Calu3 (cell line): ENCODE measurements at regions not wholly inside any gene's neighbourhood (a gene's known extent, or its start where the extent isn't known, plus 50 kb on each side); places are given as distances from the start of the nearest gene placed in this dataset.

Source experiments
- BruUV-seq: library from RNA; stranded (reverse); fragments of 400-500 nt; replicated peaks from 2 replicates; lab custom pipeline; 2021; lab: Mats Ljungman, UMichigan
- CTCF ChIA-PET: fragments of 300-600 bp; sonication (Branson Sonifier 250); formaldehyde crosslinking; loops from one replicate; lab custom pipeline; 2022; ENCODE audit warnings: antibody characterized with exemption; lab: Charles Lee
- DNase-seq: peaks from one replicate; pipeline ENCODE4 v3.0.0; 2022
- H3K27ac Mint-ChIP-seq: one replicate; pipeline ENCODE4 v1.8.0; 2022; ENCODE audit warnings: mixed read lengths; ENCODE audit not compliant: unreplicated experiment
- H3K27me3 Mint-ChIP-seq: one replicate; pipeline ENCODE4 v1.8.0; 2022; ENCODE audit warnings: mixed read lengths; ENCODE audit not compliant: unreplicated experiment
- H3K36me3 Mint-ChIP-seq: one replicate; pipeline ENCODE4 v1.8.0; 2022; ENCODE audit warnings: mild to moderate bottlenecking, moderate library complexity, mixed read lengths; ENCODE audit not compliant: insufficient read depth, unreplicated experiment
- H3K4me1 Mint-ChIP-seq: one replicate; pipeline ENCODE4 v1.8.0; 2022; ENCODE audit warnings: mild to moderate bottlenecking, low read depth, mixed read lengths; ENCODE audit not compliant: unreplicated experiment
- H3K4me3 Mint-ChIP-seq: one replicate; pipeline ENCODE4 v1.8.0; 2022; ENCODE audit warnings: mild to moderate bottlenecking, low read depth, moderate library complexity, mixed read lengths; ENCODE audit not compliant: unreplicated experiment
- H3K9me3 Mint-ChIP-seq: one replicate; pipeline ENCODE4 v1.8.0; 2022; ENCODE audit warnings: low read depth, mixed read lengths; ENCODE audit not compliant: unreplicated experiment
- intact Hi-C: fragments of 100-400 bp; cut with micrococcal nuclease; formaldehyde crosslinking; loops from one replicate; pipeline ENCODE4 v1.10.0; 2022; ENCODE audit not compliant: unreplicated experiment
- TF ChIP-seq, protein P1 (sequence below): fragments of 200-600 bp; IDR thresholded peaks from one replicate; pipeline ENCODE4 v1.8.0; 2022; ENCODE audit warnings: antibody characterized with exemption; ENCODE audit not compliant: unreplicated experiment

DNA sequence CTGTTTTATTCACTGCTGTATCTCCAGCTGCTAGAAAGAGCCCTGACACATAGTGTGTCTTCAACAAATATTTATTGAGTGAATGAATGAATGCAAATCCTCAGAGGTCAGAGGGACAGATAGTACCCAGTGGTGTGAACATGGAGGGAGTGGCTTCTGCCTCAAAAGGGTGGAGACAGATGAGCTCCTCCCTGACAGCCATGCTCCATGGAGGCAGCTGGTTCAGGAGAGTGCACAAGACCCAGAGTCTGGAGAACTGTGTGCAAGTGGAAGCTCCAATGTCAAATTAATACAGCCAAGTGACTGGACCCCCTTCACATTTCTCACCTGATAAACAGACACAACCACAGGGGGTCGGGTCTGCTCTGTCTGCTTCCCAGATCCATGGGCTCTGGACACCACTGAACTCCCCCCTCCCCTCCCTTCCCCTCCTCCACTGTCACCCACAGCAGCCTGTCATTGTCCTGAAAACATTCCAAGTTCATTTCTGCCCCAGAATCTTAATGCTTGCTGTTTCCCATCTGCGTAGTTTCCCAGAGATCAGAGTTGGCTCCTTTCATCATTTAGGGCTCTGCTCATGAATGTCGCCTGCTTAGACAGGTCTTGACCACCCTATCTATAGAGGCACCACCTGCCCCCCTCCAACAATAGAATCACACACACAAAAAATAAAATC, 312.9 kb upstream of the PODXL start:
- no TSS peak for BruUV-seq
- H3K4me3 Mint-ChIP-seq: no peak overlapping the region
- H3K36me3 Mint-ChIP-seq: no peaks in the 10 kb centered on the region
- no peaks in the 10 kb centered on the region for H3K9me3 Mint-ChIP-seq
- no peaks in the 10 kb centered on the region for H3K4me1 Mint-ChIP-seq
- H3K27ac Mint-ChIP-seq: no peak overlapping the region
- H3K27me3 Mint-ChIP-seq: peaks cover 35% of the 10 kb centered on the region
- TF ChIP-seq, protein P1, sequence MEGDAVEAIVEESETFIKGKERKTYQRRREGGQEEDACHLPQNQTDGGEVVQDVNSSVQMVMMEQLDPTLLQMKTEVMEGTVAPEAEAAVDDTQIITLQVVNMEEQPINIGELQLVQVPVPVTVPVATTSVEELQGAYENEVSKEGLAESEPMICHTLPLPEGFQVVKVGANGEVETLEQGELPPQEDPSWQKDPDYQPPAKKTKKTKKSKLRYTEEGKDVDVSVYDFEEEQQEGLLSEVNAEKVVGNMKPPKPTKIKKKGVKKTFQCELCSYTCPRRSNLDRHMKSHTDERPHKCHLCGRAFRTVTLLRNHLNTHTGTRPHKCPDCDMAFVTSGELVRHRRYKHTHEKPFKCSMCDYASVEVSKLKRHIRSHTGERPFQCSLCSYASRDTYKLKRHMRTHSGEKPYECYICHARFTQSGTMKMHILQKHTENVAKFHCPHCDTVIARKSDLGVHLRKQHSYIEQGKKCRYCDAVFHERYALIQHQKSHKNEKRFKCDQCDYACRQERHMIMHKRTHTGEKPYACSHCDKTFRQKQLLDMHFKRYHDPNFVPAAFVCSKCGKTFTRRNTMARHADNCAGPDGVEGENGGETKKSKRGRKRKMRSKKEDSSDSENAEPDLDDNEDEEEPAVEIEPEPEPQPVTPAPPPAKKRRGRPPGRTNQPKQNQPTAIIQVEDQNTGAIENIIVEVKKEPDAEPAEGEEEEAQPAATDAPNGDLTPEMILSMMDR: no peak
- intact Hi-C loops: no loop called here
- no peak for DNase-seq
- CTCF ChIA-PET: interaction anchor here (1.3 kb wide), 1 partner anchor 10 kb away, joined by 9 read pairs; no protein-coding TSS in a partner anchor

DNA sequence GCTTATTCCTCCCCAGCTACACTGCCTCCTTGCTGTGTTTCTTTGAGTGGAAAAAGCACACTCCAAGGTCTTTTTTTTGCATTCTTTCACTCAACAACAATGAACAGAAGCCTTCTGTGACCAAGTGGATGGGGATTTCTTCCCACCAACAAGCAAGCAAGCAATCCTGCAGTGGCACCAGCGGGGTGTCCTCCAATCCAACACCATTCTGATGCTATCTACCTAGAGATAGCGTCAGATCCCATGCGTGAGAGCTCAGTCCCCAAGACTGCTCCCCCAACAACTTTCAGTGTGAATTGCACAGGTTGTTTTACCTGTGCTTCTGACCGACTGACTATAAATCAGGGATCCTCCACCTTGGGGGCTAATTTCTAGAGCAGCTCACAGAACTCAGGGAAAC, 311.0 kb upstream of the PODXL start:
- intact Hi-C loops: no loop called here
- DNase-seq: no peak
- TF ChIP-seq, protein P1: no peak
- Mint-ChIP-seq H3K27me3 (peaks cover 37% of the 10 kb centered on the region), H3K4me1 (no peaks in the 10 kb centered on the region), H3K27ac (no peak overlapping the region), H3K4me3 (no peak overlapping the region), H3K9me3 (no peaks in the 10 kb centered on the region), H3K36me3 (no peaks in the 10 kb centered on the region)
- CTCF ChIA-PET: interaction anchor here (0.5 kb wide), 1 partner anchor 114 kb away, joined by 3 read pairs; no protein-coding TSS in a partner anchor
- BruUV-seq: no TSS peak

DNA sequence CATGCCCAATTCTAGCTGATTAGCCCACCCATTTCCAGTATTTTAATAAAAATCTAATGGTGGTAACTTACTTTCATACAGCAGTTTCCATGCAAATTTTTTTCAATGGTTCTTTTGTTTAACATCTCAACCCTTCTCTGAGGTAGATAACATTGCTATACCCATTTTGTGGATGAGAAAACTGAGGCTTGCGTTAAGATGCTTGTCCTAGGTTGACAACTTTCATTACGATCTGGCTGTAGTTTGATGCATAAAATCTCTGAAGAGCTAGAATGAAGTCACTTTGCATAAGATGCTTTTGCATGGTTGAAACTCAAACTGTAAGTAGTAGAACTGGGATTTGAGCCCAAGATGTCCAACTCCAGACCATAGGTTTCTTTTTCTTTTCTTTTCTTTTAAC, 309.5 kb upstream of the PODXL start:
- no peak overlapping the region for H3K4me3 Mint-ChIP-seq
- no peak overlapping the region for H3K27ac Mint-ChIP-seq
- peaks cover 37% of the 10 kb centered on the region for H3K27me3 Mint-ChIP-seq
- BruUV-seq: no TSS peak
- H3K4me1 Mint-ChIP-seq: no peaks in the 10 kb centered on the region
- no peaks in the 10 kb centered on the region for H3K36me3 Mint-ChIP-seq
- CTCF ChIA-PET: no interaction called here
- no peak for DNase-seq
- H3K9me3 Mint-ChIP-seq: no peaks in the 10 kb centered on the region
- intact Hi-C loops: no loop called here
- TF ChIP-seq, protein P1: no peak

DNA sequence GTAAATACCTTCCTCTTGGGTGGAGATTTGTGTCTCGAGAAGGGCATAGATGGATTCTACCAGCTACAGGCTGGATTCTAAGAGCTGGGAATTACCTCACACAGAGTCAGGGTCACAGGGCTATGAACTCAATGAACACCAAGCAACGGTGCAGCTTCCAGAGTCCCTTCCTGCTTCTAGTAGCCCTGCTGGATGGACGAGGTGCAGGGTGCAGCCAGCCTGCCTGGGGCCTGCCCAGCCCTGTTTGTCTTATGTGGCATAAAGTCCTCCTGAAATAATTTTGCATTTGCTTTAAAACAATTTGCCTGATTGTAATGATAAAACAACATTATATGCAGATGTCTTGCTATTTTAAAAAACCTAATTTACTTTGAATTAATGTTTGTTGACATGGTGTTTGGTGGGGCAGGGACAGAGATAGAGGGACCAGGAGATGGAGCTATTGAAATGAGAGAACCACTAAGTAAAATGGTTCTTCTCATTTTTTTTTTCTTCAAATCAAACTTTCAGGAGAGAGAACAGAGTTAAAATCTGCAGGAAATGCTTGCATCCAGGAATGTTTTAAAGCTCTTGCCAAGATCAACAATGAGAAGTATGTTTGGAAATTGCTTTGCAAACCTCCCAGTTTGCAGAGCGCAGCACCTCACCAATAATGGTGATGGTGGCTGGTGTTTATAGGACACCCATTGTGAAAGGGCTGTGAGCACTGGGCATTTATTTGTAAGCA, 305.4 kb upstream of the PODXL start:
- no peaks in the 10 kb centered on the region for H3K9me3 Mint-ChIP-seq
- intact Hi-C loops: no loop called here
- H3K4me3 Mint-ChIP-seq: no peak overlapping the region
- CTCF ChIA-PET: no interaction called here
- peaks cover 31% of the 10 kb centered on the region for H3K27me3 Mint-ChIP-seq
- no peak overlapping the region for H3K27ac Mint-ChIP-seq
- no peaks in the 10 kb centered on the region for H3K36me3 Mint-ChIP-seq
- DNase-seq: no peak
- H3K4me1 Mint-ChIP-seq: no peaks in the 10 kb centered on the region
- TF ChIP-seq, protein P1: no peak
- BruUV-seq: no TSS peak
